ENCODE measurements at regions not wholly inside any gene's neighbourhood (a gene's known extent, or its start where the extent isn't known, plus 50 kb on each side); places are given as distances from the start of the nearest gene placed in this dataset.
"Not testable (repeated sequence)": the region's sequence is repeated elsewhere in the genome, so short reads cannot be mapped to it uniquely, and the experiment has no call there.

DNA sequence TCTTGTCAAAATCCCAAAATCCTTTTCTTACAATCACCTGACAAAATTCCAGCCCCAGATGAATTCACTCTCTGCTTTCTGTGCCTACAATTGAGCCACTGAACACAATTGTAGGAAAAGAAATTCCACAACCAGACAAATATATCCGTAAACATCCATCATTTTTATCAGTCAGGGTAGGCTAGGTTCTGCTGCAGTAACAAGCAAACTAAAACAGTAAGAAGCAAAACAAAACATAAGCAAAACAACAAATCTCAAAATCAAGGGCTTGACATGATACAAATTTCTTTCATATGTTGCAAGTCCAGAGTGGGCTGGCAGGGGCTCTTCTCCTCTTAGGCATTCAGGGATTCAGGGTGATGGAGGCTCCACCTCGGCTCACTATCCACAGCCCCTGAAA, 114.2 kb upstream of the MAN2A1 start:
- DNase-seq (ENCODE audit: low read depth) = no peak

DNA sequence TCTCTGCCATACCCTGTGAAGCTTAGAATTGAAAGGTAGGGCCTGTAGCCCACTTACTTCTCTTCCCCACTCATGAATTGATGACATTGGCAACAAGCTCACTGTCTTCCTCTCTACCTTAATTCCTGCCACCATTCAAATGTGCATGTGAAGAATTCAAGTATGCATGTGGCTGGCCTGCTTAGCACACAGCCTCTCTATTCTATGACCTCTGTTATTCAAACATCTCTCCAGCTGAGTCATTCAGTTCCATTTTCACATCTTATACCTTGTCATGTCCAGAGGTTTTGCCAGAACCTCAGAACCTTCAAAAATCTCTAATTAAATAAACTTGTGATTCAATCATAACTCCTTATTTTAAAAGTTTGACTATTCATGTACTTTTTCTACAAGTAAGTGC, 114.7 kb upstream of the MAN2A1 start:
- no peak for DNase-seq (ENCODE audit: low read depth)

- no peak for DNase-seq (ENCODE audit: low read depth)
Observed at GRCh38 chr5:109573766-109574165, 116.0 kb upstream of the MAN2A1 start.

- DNase-seq (ENCODE audit: low read depth) = no peak
Observed at GRCh38 chr5:109573256-109573655, 116.5 kb upstream of the MAN2A1 start.

GRCh38 chr5:109571785-109572184, 117.9 kb upstream of the MAN2A1 start:
- no peak for DNase-seq (ENCODE audit: low read depth)

DNA sequence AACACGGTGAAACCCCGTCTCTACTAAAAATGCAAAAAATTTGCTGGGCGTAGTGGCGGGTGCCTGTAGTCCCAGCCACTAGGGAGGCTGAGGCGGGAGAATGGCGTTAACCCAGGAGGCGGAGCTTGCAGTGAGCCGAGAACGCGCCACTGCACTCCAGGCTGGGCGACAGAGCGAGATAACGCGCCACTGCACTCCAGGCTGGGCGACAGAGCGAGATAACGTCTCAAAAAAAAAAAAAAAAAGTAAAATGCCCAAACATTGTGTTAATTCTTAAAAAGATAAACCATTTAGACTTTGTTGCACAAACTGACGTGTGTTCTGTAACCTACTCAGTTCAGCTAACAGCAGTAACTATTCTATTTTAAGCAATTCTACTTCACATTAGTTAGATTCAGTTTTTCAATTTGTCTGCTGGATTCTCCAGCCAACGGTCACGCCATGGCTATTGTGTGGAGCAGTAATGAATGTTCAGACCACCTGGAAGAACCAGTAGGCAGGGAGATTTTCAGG, 119.3 kb upstream of the MAN2A1 start:
- DNase-seq (ENCODE audit: low read depth) = no peak

GRCh38 chr5:109567374-109568044, 122.2 kb upstream of the MAN2A1 start:
- DNase-seq (ENCODE audit: low read depth) = no peak

- DNase-seq (ENCODE audit: low read depth) = no peak
Observed at GRCh38 chr5:109566361-109566760, 123.4 kb upstream of the MAN2A1 start.

DNA sequence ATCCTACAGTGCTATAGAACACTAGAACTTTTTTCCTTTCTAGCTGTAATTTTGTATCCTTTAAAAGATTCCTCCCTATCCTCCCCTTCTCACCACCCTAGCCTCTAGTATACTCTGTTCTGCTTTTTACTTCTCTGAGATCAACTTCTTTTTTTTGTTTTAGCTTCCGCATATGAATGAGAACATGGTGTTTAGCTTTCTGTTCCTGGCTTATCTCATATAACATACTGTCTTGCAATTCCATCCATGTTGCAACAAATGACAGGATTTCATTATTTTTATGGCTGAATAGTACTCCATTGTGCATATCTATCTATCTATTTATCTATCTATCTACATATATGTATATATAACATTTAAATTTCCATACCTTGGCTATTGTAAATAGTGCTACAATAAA, 126.0 kb upstream of the MAN2A1 start:
- no peak for DNase-seq (ENCODE audit: low read depth)

GRCh38 chr5:109563189-109563588, 126.5 kb upstream of the MAN2A1 start:
- no peak for DNase-seq (ENCODE audit: low read depth)

DNA sequence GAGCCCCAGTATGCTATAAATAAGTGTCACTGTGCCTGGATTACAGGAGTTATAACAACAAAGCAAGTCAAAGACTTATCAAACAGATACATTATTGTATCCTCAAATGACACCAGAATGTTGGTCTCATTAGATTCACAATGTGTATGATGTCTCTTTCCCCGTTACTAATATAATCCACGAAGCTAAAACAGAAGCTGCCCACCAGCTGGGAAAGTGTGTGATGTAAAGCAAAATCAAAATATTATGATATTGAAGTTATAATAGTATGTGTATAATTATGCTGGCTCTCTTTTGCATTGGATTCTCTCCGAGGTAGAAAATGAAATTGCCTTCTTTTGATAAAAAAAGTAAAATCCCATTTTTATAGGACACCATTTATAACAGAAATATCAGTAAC, 127.3 kb upstream of the MAN2A1 start:
- DNase-seq (ENCODE audit: low read depth) = no peak

GRCh38 chr5:109561447-109561846, 128.3 kb upstream of the MAN2A1 start:
- no peak for DNase-seq (ENCODE audit: low read depth)

DNA sequence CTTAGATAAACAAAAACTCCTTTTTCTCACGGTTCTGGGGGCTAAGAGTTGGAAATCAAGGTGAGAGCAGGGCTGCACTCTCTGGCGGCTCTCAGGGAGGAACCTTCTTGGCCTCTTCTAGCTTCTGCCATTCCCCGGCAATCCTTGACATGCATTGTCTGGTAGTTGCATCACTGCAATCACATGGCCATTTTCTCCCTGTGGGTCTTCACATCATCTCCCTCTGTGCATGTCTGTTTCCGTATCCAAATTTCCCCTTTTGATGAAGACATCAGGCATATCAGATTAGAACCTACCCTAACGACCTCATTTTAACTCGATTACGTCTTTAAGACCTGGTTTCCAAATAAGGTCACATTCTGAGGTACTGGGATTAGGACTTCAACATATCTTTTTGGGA, 129.2 kb upstream of the MAN2A1 start:
- no peak for DNase-seq (ENCODE audit: low read depth)

GRCh38 chr5:109558952-109559351, 130.8 kb upstream of the MAN2A1 start:
- no peak for DNase-seq (ENCODE audit: low read depth)

GRCh38 chr5:109558364-109558763, 131.4 kb upstream of the MAN2A1 start:
- no peak for DNase-seq (ENCODE audit: low read depth)

- DNase-seq (ENCODE audit: low read depth) = no peak
Observed at GRCh38 chr5:109553846-109554245, 135.9 kb upstream of the MAN2A1 start.

- not testable (repeated sequence) for DNase-seq (ENCODE audit: low read depth)
Observed at GRCh38 chr5:109551234-109551633, 138.5 kb upstream of the MAN2A1 start.

- no peak for DNase-seq (ENCODE audit: low read depth)
Observed at GRCh38 chr5:109550077-109550476, 139.7 kb upstream of the MAN2A1 start.

GRCh38 chr5:109546461-109546860, 136.7 kb upstream of the PJA2 start:
- no peak for DNase-seq (ENCODE audit: low read depth)

DNA sequence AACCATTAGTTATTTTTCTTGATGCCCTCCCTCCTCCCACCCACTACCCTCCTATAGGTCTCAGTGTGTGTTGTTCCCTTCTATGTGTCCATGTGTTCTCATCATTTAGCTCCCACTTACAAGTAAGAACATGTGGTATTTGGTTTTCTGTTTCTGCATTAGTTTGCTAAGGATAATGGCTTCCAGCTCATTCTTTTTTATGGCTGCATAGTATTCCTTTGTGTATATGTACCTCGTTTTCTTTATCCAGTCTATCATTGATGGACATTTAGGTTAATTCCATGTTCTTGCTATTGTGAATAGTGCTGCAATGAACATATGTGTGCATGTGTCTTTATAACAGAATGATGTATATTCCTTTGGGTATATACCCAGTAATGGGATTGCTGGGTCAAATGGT, 135.1 kb upstream of the PJA2 start:
- DNase-seq (ENCODE audit: low read depth) = not testable (repeated sequence)

DNA sequence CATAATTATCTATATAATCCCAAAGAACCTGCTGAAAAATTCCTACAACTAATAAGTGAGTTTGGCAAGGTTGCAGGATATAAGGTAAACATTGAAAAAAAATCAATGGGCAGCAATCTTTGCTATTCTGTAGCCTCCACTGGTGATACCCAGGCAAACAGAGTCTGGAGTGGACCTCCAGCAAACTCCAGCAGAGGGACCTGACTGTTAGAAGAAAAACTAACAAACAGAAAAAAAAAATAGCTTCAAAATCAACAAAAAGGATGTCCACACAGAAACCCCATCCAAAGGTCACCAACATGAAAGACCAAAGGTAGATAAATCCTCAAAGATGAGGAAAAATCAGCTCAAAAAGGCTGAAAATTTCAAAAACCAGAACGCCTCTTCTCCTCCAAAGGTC, 128.9 kb upstream of the PJA2 start:
- DNase-seq (ENCODE audit: low read depth) = not testable (repeated sequence)

- DNase-seq (ENCODE audit: low read depth) = not testable (repeated sequence)
Observed at GRCh38 chr5:109535090-109535489, 125.3 kb upstream of the PJA2 start.

GRCh38 chr5:109533751-109534272, 124.0 kb upstream of the PJA2 start:
- DNase-seq (ENCODE audit: low read depth) = no peak

DNA sequence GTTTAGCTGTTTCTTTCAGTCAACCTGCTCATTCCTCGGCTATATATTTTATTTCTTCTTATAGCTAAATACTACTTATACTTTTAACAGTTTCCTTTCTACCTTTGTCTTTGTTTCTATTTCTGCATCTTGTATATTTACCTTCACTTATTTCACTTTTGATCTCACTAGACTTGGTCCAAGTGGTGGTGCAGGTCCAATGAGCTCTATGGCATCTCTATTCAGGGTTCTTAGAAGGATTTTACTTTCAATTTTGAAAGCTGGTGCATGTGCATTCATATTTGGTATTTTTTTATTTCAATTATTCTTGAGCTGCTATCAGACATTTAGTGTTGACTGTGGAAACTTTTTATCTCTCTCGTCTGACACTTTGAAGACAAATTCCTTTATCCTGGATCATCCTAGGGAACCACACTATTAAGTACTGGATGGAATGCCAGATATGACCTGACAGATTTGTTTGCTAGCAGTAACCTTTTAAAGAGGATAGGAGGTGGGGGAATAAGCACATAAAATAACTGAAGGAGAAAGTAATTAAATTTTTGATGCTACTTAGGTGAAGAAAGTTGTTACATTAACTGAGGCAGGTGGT, 123.1 kb upstream of the PJA2 start:
- DNase-seq (ENCODE audit: low read depth) = no peak
